HG03159 (cell line): ENCODE measurements at regions not wholly inside any gene's neighbourhood (a gene's known extent, or its start where the extent isn't known, plus 50 kb on each side); places are given as distances from the start of the nearest gene placed in this dataset.
"Not testable (repeated sequence)": the region's sequence is repeated elsewhere in the genome, so short reads cannot be mapped to it uniquely, and the experiment has no call there.

ENCODE experiments used
- ATAC-seq: cut with Tn5 transposase; IDR thresholded peaks from one replicate; pipeline ENCODE4 v1.9.1; 2021; ENCODE audit warnings: mild to moderate bottlenecking, moderate library complexity; ENCODE audit not compliant: unreplicated experiment

DNA sequence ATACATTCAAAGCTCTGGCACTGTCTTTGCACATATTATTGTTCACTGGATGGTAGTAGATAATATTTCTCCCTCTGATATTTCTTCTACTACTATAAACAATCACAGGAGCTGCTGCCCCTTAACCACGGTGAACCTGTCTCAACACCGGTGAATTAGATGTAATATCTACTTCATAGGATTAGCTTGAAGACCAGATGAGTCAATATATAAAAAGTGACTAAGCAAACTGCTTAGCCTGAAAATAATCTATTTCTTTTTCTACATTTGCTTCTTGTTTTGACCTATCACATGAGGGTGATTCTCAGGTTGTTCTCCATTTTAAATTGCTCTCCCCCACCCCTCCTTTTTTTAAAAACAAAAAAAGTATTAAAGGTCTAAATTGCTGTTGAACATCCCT, 645.5 kb downstream of the ANKRD50 start:
- ATAC-seq, result no peak

DNA sequence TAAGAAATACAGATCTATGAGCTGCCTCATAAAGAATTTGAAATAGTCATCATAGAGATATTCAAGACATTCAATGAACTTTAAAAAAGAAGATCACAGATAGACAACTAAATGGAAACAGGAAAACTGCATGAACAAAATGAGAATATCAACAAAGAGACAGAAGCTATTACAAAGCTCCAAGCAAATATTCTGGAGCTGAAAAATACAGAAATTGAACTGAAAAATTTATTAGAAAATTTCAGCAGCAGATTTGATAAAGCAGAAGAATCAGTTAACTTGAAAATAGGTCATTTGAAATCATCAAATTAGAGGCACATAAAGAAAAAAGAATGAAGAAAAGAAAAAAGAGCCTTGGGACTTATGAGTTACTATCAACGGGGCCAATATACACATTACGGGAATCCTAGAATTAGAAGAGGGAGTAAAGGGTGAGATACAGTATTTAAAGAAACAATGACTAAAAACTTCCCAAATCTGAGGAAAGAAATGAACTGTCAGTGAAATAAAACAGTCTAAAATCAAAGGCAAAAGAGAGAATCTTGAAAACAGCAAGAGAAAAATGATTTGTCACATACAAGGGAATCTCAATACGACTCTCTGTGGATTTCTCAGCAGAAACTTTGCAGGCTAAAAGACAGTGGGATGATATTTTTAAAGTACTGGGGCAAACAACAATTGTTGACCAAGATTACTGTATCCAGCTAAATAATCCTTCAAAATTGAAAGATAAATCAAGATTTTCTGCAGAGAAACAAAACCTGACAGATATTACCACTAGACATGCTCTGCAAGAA, 641.6 kb downstream of the ANKRD50 start:
- no peak for ATAC-seq

DNA sequence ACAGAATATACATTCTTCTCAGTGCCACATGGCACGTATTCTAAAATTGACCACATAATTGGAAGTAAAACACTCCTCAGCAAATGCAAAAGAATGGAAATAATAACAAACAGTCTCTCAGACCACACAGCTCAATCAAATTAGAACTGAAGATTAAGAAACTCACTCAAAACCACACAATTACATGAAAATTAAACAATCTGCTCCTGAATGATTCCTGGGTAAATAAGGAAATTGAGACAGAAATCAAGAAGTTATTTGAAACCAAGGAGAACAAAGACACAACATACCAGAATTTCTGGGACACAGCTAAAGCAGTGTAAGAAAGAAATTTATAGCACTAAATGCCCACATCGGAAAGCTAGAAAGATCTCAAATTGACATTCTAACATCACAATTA, 637.3 kb downstream of the ANKRD50 start:
- not testable (repeated sequence) for ATAC-seq

DNA sequence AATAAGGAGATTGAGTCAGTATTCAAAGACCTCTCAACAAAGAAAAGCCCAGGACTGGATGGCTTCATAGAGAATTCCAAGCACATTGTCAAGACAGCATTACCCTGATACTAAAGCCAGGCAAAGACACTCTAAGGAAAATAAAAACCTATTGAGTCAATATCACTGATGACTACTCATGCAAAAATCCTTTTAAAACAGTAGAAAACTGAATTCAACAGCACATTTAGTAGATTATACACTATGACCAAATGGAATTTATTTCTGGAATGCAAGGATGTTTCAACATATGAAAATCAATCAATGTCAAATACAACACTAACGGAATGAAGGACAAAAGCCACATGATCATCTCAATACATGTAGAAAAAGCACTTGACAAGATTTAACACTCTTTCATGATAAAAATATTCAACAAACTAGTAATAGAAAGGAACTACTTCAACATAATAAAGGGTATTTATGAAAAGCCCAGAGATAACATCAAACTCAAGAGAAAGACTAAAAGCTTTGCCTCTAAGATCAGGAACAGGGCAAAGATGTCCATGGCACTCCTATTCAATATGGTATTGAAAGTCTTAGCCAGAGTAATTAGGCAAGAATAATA, 633.3 kb downstream of the ANKRD50 start:
- ATAC-seq, result no peak

- ATAC-seq, result no peak
Measured at GRCh38 chr4:124083711-124084110, 628.8 kb downstream of the ANKRD50 start.

DNA sequence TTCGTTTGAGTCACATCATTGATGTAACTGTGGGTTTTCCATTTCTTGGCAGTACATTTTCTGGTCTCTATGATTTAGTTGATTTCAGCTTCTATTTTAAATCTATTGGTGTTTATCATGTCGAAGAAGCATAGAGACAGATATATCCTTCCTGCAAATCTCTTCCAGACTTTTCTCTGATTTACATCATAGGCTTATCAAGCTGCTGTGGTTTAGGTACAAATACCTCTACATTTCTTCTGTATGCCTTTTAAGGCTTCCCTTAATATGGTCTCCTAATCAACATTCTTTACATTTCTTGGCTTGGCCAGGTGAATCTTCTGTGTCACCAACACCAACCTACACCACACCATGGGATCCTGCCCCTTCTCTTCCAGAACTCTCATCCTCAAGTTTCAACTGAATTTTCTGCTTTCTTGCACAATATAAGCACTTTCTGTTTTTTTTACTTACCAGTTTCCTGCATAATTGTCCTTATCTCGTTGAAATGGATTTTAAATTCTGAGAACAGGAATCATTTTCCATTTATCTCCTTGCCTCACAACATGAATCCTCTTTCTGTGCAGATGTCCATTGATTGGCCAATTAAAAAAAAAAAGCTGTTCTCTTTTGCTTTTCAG, 626.9 kb downstream of the ANKRD50 start:
- ATAC-seq, result no peak

- no peak for ATAC-seq
Measured at GRCh38 chr4:124090021-124090420, 622.5 kb downstream of the ANKRD50 start.

DNA sequence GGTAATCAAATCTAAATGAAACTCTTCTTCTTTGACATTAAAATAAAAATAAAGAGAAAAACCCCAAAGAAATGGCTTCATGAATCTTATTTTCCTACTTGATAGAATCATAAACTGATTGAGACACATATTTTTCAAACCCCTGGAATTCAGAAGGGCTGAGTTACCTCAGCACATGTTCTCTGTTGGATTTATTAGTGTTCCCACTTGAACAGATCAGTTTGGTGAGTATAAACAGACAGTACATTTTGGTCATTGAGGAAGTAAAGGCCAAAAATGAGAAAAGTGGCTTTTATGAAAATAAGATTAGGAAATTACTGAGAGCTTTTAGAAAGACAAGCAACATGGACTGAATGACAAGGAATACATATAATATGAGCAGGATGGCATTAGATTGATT, 620.4 kb downstream of the ANKRD50 start:
- no peak for ATAC-seq

GRCh38 chr4:124092541-124092984, 620.0 kb downstream of the ANKRD50 start:
- no peak for ATAC-seq

DNA sequence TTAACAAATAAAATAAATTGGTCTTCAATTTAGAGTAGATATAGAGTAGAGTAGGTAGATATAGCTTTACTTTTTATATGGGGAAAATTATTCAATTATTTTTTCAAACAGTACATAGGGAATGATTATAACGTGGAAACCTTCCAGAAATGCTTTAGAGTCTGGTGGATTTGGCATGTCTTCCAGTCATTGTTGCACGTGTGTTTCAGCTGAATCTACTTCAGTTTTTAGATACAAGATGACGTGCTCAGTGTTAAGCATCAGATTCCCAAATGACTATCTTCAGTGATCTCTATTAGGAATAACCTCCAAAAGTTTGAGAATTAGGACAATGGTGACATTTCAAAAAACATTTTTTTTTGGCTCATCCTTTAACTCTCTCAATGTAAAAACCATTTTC, 616.9 kb downstream of the ANKRD50 start:
- ATAC-seq, result no peak

DNA sequence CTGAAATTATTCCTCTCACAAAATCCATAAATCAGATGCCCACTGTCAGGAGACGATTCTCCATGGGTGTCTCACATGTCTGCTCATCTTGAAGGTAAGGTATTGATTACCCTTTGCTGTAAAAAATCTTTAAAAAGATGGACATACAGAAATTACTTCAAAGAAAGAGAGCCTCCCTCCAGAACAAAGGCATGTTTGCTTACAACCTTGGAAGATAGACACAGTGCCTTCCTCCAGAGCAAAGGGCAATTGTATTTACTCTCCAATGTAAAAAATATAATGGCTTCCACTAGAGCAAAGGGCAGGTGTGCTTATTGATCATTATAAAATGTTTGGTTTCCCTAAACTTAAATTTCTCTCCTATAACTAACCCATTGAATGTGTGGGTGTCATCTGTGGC, 616.2 kb downstream of the ANKRD50 start:
- ATAC-seq, result no peak

DNA sequence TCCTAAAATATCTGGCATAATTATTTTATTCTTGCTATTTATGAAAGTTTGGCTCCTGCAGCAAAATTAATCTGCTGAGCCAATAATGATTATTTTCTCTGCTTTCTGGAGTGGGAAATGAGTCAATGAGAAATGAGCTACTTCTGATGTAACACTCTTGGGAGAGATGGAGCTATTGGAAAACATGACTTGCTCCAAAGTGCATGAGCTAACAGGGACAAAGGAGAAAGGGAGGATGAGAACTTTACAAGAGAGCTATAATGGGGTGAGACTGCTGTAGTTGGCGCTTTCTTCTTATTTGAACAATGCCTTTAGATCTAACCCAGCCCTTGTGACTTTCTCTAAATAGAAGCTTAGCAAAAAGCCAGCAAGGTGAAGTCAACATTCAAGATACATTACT, 615.1 kb downstream of the ANKRD50 start:
- ATAC-seq, result no peak

- no peak for ATAC-seq
Measured at GRCh38 chr4:124104101-124104500, 608.4 kb downstream of the ANKRD50 start.

DNA sequence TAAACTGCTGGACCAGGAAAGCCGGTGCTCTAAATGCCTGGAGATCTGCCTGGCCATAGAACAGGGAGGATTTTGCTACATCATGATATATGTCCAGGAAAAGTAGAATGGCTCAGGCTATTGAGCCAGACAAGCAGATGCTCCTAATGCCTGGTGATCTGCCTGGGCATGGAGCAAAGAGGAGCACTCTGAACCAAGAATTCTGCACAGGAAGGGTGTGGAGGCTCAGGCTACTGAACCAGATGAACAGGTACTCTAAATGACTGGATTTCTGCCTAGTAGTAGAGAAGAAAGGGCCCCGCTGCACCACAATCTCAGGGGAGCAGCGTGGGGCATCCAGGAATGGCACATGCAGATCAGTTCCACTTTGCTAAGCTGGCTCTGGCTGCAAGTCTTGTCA, 607.9 kb downstream of the ANKRD50 start:
- ATAC-seq, result no peak

DNA sequence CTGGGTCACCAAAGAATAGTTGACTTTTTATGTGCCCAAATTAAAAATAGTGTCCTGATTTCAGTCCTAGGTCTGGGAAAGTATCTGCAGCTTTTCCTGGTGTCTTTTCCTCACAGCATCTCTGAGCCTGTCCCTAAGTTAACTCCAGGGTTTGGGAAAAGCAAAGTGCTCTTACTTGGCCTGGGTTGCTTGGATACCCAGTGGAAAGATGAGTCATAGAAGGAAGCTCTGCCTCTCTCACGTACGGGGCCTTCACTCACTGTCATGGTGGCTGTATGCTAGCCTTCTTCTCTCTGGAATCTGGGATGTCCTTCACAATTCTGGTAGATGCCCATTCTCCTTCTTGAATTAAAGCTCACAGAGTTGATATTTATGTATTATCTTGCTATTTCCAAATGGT, 607.3 kb downstream of the ANKRD50 start:
- ATAC-seq, result no peak

DNA sequence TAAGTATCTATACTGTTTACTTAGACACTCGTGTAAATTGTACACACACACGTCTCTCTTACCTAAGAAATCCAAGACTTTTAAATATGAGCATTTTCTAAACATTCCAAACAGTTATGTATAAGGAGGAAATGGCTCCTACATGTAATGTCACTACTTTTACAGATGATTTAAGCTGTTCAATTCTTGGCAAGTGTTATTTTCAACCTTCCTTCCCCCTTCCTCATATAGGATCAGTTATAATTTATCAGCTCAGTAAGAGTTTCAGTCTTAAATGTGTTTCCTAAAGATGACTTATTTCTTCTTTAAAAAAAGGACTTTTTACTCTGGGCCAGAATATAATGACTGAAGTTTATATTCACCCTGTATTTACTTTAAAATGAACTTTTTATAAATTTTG, 601.1 kb downstream of the ANKRD50 start:
- ATAC-seq, result no peak

- ATAC-seq, result peak; percentile 71
Measured at GRCh38 chr4:124111922-124112321, 600.6 kb downstream of the ANKRD50 start.

DNA sequence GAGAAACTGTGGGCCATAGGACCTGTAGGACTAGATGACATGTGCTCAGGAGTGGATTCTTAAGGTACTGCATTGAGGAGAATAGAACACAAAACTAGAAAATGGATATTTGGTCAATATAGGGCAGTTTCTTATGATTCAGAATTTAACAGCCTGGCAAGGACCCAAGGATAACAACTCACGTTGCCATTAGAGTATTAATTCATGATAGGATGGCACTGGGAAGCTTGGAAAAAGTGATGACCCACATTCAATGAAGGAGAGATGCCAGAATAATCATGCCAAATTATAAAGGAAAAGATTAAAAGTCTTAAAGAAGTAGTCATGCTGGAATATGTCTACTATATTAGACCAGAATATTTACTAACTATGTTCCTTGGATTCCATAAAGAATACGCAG, 594.5 kb downstream of the ANKRD50 start:
- no peak for ATAC-seq

DNA sequence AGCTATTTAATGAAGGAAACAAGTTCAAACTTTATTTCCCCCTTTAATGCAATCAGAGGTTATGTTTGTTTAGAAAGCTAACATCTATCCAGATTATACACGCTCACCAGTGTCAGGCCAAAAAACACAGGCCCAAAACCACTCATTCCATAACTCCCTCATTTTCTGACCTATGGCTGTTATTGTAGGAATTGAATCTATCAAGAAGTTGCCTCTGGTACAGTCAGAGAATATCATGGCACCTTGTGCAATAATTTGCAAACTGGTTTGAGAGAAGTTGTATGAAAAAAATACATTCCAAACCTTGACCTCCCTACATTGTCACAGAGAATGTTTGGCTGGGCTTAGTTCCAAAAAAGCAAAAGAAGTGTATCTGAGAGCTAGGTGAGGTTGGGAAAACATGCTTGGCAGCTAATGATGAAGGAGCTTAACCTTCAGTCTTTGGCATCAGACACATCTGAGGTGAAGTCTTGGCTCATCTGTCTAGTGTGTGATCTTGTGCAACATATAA, 591.0 kb downstream of the ANKRD50 start:
- no peak for ATAC-seq

DNA sequence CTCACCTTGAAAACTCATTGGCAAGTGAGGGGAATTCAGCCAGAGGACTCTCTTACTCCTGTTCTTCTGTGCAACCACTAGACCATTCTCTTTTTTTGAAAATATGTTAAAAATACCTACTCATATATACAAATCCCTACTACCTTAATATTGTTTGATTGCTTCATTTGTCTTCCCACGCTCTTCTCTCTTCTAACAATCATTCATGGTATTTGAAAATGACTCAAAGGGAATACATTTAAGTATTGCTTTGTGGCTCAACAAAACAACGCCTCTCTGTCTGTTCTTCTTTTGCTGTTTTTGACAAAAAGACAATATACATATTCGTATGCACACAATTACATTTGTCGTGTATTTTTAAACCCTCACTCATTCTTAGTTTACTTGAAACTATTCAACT, 589.4 kb downstream of the ANKRD50 start:
- no peak for ATAC-seq

- ATAC-seq, result no peak
Measured at GRCh38 chr4:124123721-124124120, 588.8 kb downstream of the ANKRD50 start.

DNA sequence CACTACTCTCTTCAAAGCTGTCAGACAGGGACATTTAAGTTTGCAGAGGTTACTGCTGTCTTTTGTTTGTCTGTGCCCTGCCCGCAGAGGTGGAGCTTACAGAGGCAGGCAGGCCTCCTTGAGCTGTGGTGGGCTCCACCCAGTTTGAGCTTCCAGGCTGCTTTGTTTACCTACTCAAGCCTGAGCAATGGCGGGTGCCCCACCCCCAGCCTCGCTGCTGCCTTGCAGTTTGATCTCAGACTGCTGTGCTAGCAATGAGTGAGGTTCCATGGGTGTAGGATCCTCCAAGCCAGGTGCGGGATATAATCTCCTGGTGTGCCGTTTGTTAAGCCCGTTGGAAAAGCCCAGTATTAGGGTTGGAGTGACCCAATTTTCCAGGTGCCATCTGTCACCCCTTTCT, 581.2 kb downstream of the ANKRD50 start:
- not testable (repeated sequence) for ATAC-seq
